Spinal cord (tissue), 9 donors: ENCODE measurements at regions not wholly inside any gene's neighbourhood (a gene's known extent, or its start where the extent isn't known, plus 50 kb on each side); places are given as distances from the start of the nearest gene placed in this dataset.

Experiments used
- DNase-seq, 6 donors: peaks; one replicate each; pipeline versions ENCODE4 v3.0.0 to v3.0.0-alpha.2; 2013 to 2015; ENCODE audit warnings: low spot score in 6 of 6, low read depth in 4 of 6
- H3K27ac ChIP-seq: one replicate; pipeline ENCODE4 v1.5.1; 2013; ENCODE audit warnings: low read depth, low read length, control low read depth
- H3K27me3 ChIP-seq: one replicate; pipeline ENCODE4 v1.6.1; 2013; ENCODE audit warnings: low read length; ENCODE audit not compliant: control insufficient read depth, insufficient read depth
- H3K36me3 ChIP-seq: one replicate; pipeline ENCODE4 v1.6.1; 2013; ENCODE audit warnings: low read length; ENCODE audit not compliant: control insufficient read depth, insufficient read depth
- H3K4me1 ChIP-seq: one replicate; pipeline ENCODE4 v1.6.1; 2013; ENCODE audit warnings: low read length; ENCODE audit not compliant: control insufficient read depth, insufficient read depth
- H3K4me3 ChIP-seq: one replicate; pipeline ENCODE4 v1.5.1; 2013; ENCODE audit warnings: low read depth, low read length, control low read depth
- H3K9me3 ChIP-seq: one replicate; pipeline ENCODE4 v1.6.1; 2013; ENCODE audit warnings: low read length; ENCODE audit not compliant: control insufficient read depth, insufficient read depth
- WGBS: methylation state at CpG from one replicate; pipeline ENCODE4 v1.1.5; 2013; ENCODE audit warnings: missing lambda C conversion rate; ENCODE audit not compliant: insufficient coverage; 5-methylcytosine and 5-hydroxymethylcytosine counted together
- donor health status: healthy.

- WGBS = no CpG with 5 or more reads among the region's 2 CpGs
- no peaks in the 10 kb centered on the region for H3K27me3 ChIP-seq
- no peaks in the 10 kb centered on the region for H3K9me3 ChIP-seq
- no peak overlapping the region for H3K4me3 ChIP-seq
- H3K36me3 ChIP-seq = no peaks in the 10 kb centered on the region
- H3K27ac ChIP-seq = no peak overlapping the region
- no peaks in the 10 kb centered on the region for H3K4me1 ChIP-seq
- DNase-seq = no peak
Measured at GRCh38 chr9:82599336-82599949, 463.5 kb downstream of the RASEF start.

- Histone ChIP-seq H3K9me3 (no peaks in the 10 kb centered on the region), H3K4me1 (no peaks in the 10 kb centered on the region), H3K36me3 (no peaks in the 10 kb centered on the region), H3K27ac (no peak overlapping the region), H3K4me3 (no peak overlapping the region), H3K27me3 (no peaks in the 10 kb centered on the region)
- peak in 1 of 6 donors; percentile 66 for DNase-seq
- 67% methylated on average over 4 of the region's 10 CpGs for WGBS
Measured at GRCh38 chr9:82600536-82601292, 462.2 kb downstream of the RASEF start.

GRCh38 chr9:82601293-82601771, 461.6 kb downstream of the RASEF start:
- WGBS = 17% methylated on average over 1 of the region's 2 CpGs
- H3K27ac ChIP-seq = no peak overlapping the region
- H3K36me3 ChIP-seq = no peaks in the 10 kb centered on the region
- H3K27me3 ChIP-seq = no peaks in the 10 kb centered on the region
- no peak overlapping the region for H3K4me3 ChIP-seq
- no peak for DNase-seq
- no peaks in the 10 kb centered on the region for H3K9me3 ChIP-seq
- no peaks in the 10 kb centered on the region for H3K4me1 ChIP-seq

- no peaks in the 10 kb centered on the region for H3K4me1 ChIP-seq
- no peaks in the 10 kb centered on the region for H3K27me3 ChIP-seq
- H3K4me3 ChIP-seq = no peak overlapping the region
- no peaks in the 10 kb centered on the region for H3K36me3 ChIP-seq
- H3K27ac ChIP-seq = peak overlapping the region; percentile 18
- H3K9me3 ChIP-seq = no peaks in the 10 kb centered on the region
- DNase-seq = peak in 1 of 6 donors; percentile 70
- WGBS = no CpG with 5 or more reads among the region's 3 CpGs
Measured at GRCh38 chr9:82604947-82605656, 457.8 kb downstream of the RASEF start.

- Histone ChIP-seq H3K9me3 (no peaks in the 10 kb centered on the region), H3K27me3 (no peaks in the 10 kb centered on the region), H3K4me3 (no peak overlapping the region), H3K36me3 (no peaks in the 10 kb centered on the region), H3K27ac (no peak overlapping the region), H3K4me1 (no peaks in the 10 kb centered on the region)
- no peak for DNase-seq
Measured at GRCh38 chr9:82605657-82606031, 457.3 kb downstream of the RASEF start.

GRCh38 chr9:82606071-82606470, 456.9 kb downstream of the RASEF start:
- H3K9me3 ChIP-seq = no peaks in the 10 kb centered on the region
- H3K4me3 ChIP-seq = no peak overlapping the region
- H3K4me1 ChIP-seq = no peaks in the 10 kb centered on the region
- H3K27me3 ChIP-seq = no peaks in the 10 kb centered on the region
- no peak overlapping the region for H3K27ac ChIP-seq
- H3K36me3 ChIP-seq = no peaks in the 10 kb centered on the region
- 20% methylated on average over 1 of the region's 1 CpG for WGBS
- DNase-seq = peak in 1 of 6 donors; percentile 30

- Histone ChIP-seq H3K4me1 (no peaks in the 10 kb centered on the region), H3K9me3 (no peaks in the 10 kb centered on the region), H3K36me3 (no peaks in the 10 kb centered on the region), H3K27me3 (no peaks in the 10 kb centered on the region), H3K27ac (no peak overlapping the region), H3K4me3 (no peak overlapping the region)
- peak in 5 of 6 donors; percentile 32 to 88 (median 62) for DNase-seq
- 49% methylated on average over 5 of the region's 7 CpGs for WGBS
Measured at GRCh38 chr9:82606492-82607382, 456.2 kb downstream of the RASEF start.

GRCh38 chr9:82608487-82608886, 454.5 kb downstream of the RASEF start:
- Histone ChIP-seq H3K4me1 (no peaks in the 10 kb centered on the region), H3K9me3 (no peaks in the 10 kb centered on the region), H3K27me3 (no peaks in the 10 kb centered on the region), H3K36me3 (no peaks in the 10 kb centered on the region), H3K27ac (no peak overlapping the region), H3K4me3 (no peak overlapping the region)
- WGBS = no CpG with 5 or more reads among the region's 4 CpGs
- DNase-seq = no peak

- no peak overlapping the region for H3K4me3 ChIP-seq
- no peak overlapping the region for H3K27ac ChIP-seq
- no peaks in the 10 kb centered on the region for H3K36me3 ChIP-seq
- H3K4me1 ChIP-seq = no peaks in the 10 kb centered on the region
- no peaks in the 10 kb centered on the region for H3K27me3 ChIP-seq
- 93% methylated on average over 3 of the region's 5 CpGs for WGBS
- H3K9me3 ChIP-seq = no peaks in the 10 kb centered on the region
- DNase-seq = peak in 1 of 6 donors; percentile 62
Measured at GRCh38 chr9:82612942-82613341, 450.0 kb downstream of the RASEF start.
